ENCODE measurements at regions not wholly inside any gene's neighbourhood (a gene's known extent, or its start where the extent isn't known, plus 50 kb on each side); places are given as distances from the start of the nearest gene placed in this dataset.

- TF ChIP-seq CTCF (IDR thresholded peaks at IDR 0.05) (no peak), POLR2A (IDR thresholded peaks at IDR 0.05) (no peak)
- Histone ChIP-seq H3K27ac (no peak overlapping the region), H3K36me3 (no peaks in the 10 kb centered on the region), H3K9me3 (no peaks in the 10 kb centered on the region), H3K4me1 (no peaks in the 10 kb centered on the region), H3K27me3 (no peaks in the 10 kb centered on the region), H3K4me3 (no peak overlapping the region)
- ATAC-seq (no peak), DNase-seq (no peak)
- intact Hi-C loops (cut with DNase I) = loop anchor here in 1 of 10 donors (10.0 kb wide), 1 partner anchor 788 kb away; no protein-coding TSS in a partner anchor
- WGBS, 4 donors = 80 to 85% (median 82%) methylated on average over 1 of the region's 1 CpG
These were observed 96.0 kb downstream of the MED10 start for GRCh38 chr5:6282352-6282751.

GRCh38 chr5:6281818-6282217 lies 96.5 kb downstream of the MED10 start:
- no peaks in the 10 kb centered on the region for H3K4me1 ChIP-seq
- no peak overlapping the region for H3K27ac ChIP-seq
- ATAC-seq (no peak), DNase-seq (no peak)
- 44 to 56% (median 51%) methylated on average over 4 of the region's 4 CpGs for WGBS, 4 donors
- intact Hi-C loops (cut with DNase I) = loop anchor here in 1 of 10 donors (10.0 kb wide), 1 partner anchor 787 kb away; no protein-coding TSS in a partner anchor
- TF ChIP-seq POLR2A (IDR thresholded peaks at IDR 0.05) (no peak), CTCF (IDR thresholded peaks at IDR 0.05) (no peak)
- H3K9me3 ChIP-seq = no peaks in the 10 kb centered on the region
- no peak overlapping the region for H3K4me3 ChIP-seq
- no peaks in the 10 kb centered on the region for H3K36me3 ChIP-seq
- no peaks in the 10 kb centered on the region for H3K27me3 ChIP-seq

GRCh38 chr5:6280425-6281100 lies 97.8 kb downstream of the MED10 start:
- H3K4me1 ChIP-seq = no peaks in the 10 kb centered on the region
- H3K27ac ChIP-seq = no peak overlapping the region
- WGBS, 4 donors = 74 to 85% (median 76%) methylated on average over 6 of the region's 6 CpGs
- ATAC-seq = no peak
- intact Hi-C loops (cut with DNase I) = loop anchor here in 1 of 10 donors (10.0 kb wide), 1 partner anchor 786 kb away; no protein-coding TSS in a partner anchor
- no peak for DNase-seq
- no peak overlapping the region for H3K4me3 ChIP-seq
- no peaks in the 10 kb centered on the region for H3K36me3 ChIP-seq
- no peaks in the 10 kb centered on the region for H3K9me3 ChIP-seq
- TF ChIP-seq CTCF (IDR thresholded peaks at IDR 0.05) (no peak), POLR2A (IDR thresholded peaks at IDR 0.05) (no peak)
- H3K27me3 ChIP-seq = no peaks in the 10 kb centered on the region

- ATAC-seq = no peak
- H3K4me1 ChIP-seq = no peaks in the 10 kb centered on the region
- H3K27ac ChIP-seq = no peak overlapping the region
- intact Hi-C loops (cut with DNase I) = loop anchor here in 1 of 10 donors (10.0 kb wide), 1 partner anchor 785 kb away; no protein-coding TSS in a partner anchor
- 85 to 91% (median 88%) methylated on average over 5 of the region's 5 CpGs for WGBS, 4 donors
- H3K9me3 ChIP-seq = no peaks in the 10 kb centered on the region
- DNase-seq = no peak
- H3K27me3 ChIP-seq = no peaks in the 10 kb centered on the region
- H3K4me3 ChIP-seq = no peak overlapping the region
- TF ChIP-seq POLR2A (IDR thresholded peaks at IDR 0.05) (no peak), CTCF (IDR thresholded peaks at IDR 0.05) (no peak)
- no peaks in the 10 kb centered on the region for H3K36me3 ChIP-seq
These were observed 98.7 kb downstream of the MED10 start for GRCh38 chr5:6279607-6280006.

Measured in heart left ventricle (tissue), 16 donors.